Upper lobe of left lung (tissue), 6 donors: ENCODE measurements at regions not wholly inside any gene's neighbourhood (a gene's known extent, or its start where the extent isn't known, plus 50 kb on each side); places are given as distances from the start of the nearest gene placed in this dataset.

ENCODE experiments used
- ATAC-seq, 2 donors: fragments of 200-7000 bp; cut with Tn5 transposase; one replicate each; pipeline ENCODE4 v1.9.1; 2022; ENCODE audit warnings: mild to moderate bottlenecking in 2 of 2, moderate library complexity in 2 of 2; ENCODE audit not compliant: low FRiP score in 2 of 2
- DNase-seq, 2 donors: peaks; one replicate each; pipeline ENCODE4 v3.0.0-alpha.2; 2019 to 2020
- H3K27ac ChIP-seq, 4 donors: fragments of 200-600 bp; sonication (generic); one replicate each; pipeline ENCODE4 v1.5.1; 2016 to 2019
- H3K27me3 ChIP-seq, 4 donors: fragments of 200-600 bp; sonication (generic); one replicate each; pipeline ENCODE4 v1.5.1; 2017 to 2019
- H3K36me3 ChIP-seq, 4 donors: fragments of 200-600 bp; sonication (generic); one replicate each; pipeline ENCODE4 v1.5.1; 2016 to 2019
- H3K4me1 ChIP-seq, 4 donors: fragments of 200-600 bp; sonication (generic); one replicate each; pipeline ENCODE4 v1.5.1; 2018 to 2019
- H3K4me3 ChIP-seq, 4 donors: fragments of 200-600 bp; sonication (generic); one replicate each; pipeline ENCODE4 v1.5.1; 2017 to 2019; ENCODE audit warnings: mild to moderate bottlenecking in 2 of 4, moderate library complexity in 1 of 4
- H3K9me3 ChIP-seq, 4 donors: fragments of 200-600 bp; sonication (generic); one replicate each; pipeline ENCODE4 v1.5.1; 2018 to 2019
- EP300 ChIP-seq, 4 donors: sonication (generic); formaldehyde crosslinking; IDR thresholded peaks; one replicate each; pipeline ENCODE4 v1.5.1; 2017; ENCODE audit warnings: antibody characterized with exemption in 4 of 4, control low read depth in 2 of 4
- POLR2A ChIP-seq, 4 donors: fragments of 450-650 bp; IDR thresholded peaks; one replicate each; pipeline ENCODE4 v1.5.1; 2016 to 2017; ENCODE audit warnings: antibody characterized with exemption in 4 of 4, mild to moderate bottlenecking in 2 of 4
- POLR2AphosphoS5 ChIP-seq, 2 donors: sonication (generic); formaldehyde crosslinking; IDR thresholded peaks; one replicate each; pipeline ENCODE4 v1.5.1; 2017; ENCODE audit warnings: antibody characterized with exemption in 2 of 2
- WGBS, 2 donors: methylation state at CpG; one replicate each; pipeline ENCODE4 v1.1.5; 2017 to 2018; 5-methylcytosine and 5-hydroxymethylcytosine counted together
- TF ChIP-seq, protein P1 (sequence below), 6 experiments: fragments of 450-650 bp in 4 of 6; fragments of 200-600 bp in 2 of 6; sonication (generic) in 2 of 6; IDR thresholded peaks; one replicate each; pipeline ENCODE4 v1.5.1; 2016 to 2019; ENCODE audit warnings: antibody characterized with exemption in 6 of 6
- donor health status: DM: no; HTN: no; CAD: no; lungs with moderate emphysema.
- donor health status: DM: no; HTN: yes; CAD: no; lungs with severe emphysema.

DNA sequence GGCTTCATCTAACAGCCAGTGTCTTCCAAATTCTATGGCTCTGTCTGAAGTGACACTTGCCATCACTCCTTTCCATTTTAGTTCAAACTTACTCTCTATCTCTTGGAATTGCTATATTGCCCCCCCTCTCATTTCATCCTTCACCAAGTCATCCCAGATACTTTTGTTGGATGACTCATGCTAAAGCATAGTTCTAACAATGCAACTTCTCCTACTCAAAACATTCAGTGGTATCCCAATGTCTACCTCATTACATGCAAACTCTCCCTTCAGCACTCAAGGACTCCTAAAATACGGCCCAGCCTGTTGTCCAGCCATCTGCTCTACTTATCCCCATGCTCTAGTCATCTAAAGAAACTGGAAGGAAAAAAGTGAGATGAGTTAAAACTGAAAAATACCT lies 171.6 kb downstream of the RASEF start:
- TF ChIP-seq, protein P1, sequence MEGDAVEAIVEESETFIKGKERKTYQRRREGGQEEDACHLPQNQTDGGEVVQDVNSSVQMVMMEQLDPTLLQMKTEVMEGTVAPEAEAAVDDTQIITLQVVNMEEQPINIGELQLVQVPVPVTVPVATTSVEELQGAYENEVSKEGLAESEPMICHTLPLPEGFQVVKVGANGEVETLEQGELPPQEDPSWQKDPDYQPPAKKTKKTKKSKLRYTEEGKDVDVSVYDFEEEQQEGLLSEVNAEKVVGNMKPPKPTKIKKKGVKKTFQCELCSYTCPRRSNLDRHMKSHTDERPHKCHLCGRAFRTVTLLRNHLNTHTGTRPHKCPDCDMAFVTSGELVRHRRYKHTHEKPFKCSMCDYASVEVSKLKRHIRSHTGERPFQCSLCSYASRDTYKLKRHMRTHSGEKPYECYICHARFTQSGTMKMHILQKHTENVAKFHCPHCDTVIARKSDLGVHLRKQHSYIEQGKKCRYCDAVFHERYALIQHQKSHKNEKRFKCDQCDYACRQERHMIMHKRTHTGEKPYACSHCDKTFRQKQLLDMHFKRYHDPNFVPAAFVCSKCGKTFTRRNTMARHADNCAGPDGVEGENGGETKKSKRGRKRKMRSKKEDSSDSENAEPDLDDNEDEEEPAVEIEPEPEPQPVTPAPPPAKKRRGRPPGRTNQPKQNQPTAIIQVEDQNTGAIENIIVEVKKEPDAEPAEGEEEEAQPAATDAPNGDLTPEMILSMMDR (IDR thresholded peaks at IDR 0.05), result no peak
- no peak for TF ChIP-seq EP300 (IDR thresholded peaks at IDR 0.05)
- ATAC-seq, result no peak

DNA sequence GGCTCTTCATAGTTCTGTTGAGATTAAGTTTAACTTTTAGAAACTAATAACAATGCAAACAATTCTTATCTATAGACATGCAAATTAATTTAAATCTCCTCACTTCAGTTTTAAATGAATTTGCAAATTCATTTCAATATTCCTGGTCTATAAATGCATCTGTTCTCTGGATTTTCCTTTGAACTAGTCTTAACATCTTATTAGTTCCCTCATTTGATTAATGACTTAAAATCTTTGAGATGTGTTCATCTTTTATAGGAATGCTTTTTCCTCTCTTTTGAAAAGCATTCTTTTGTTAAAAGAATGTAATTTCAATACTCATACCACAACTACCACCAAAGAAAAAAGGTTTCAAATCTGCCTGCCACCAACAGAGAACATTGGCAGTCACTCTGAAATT lies 169.4 kb downstream of the RASEF start:
- Histone ChIP-seq H3K27me3 (no peaks in the 10 kb centered on the region), H3K27ac (no peak overlapping the region), H3K4me1 (no peaks in the 10 kb centered on the region), H3K4me3 (no peak overlapping the region), H3K9me3 (no peaks in the 10 kb centered on the region), H3K36me3 (no peaks in the 10 kb centered on the region)
- DNase-seq, result no peak
- no peak for ATAC-seq
- TF ChIP-seq, protein P1 (IDR thresholded peaks at IDR 0.05), result no peak
- TF ChIP-seq POLR2AphosphoS5 (IDR thresholded peaks at IDR 0.05) (no peak), EP300 (IDR thresholded peaks at IDR 0.05) (no peak), POLR2A (IDR thresholded peaks at IDR 0.05) (no peak)

More for the DNA sequence above, 171.6 kb downstream of the RASEF start:
- H3K27ac ChIP-seq, result no peak overlapping the region
- H3K4me3 ChIP-seq, result no peak overlapping the region
- no peaks in the 10 kb centered on the region for H3K36me3 ChIP-seq
- no peaks in the 10 kb centered on the region for H3K9me3 ChIP-seq
- H3K4me1 ChIP-seq, result no peaks in the 10 kb centered on the region
- no peak for DNase-seq
- WGBS, 2 donors, result 79 to 93% methylated on average over 1 of the region's 1 CpG
- H3K27me3 ChIP-seq, result no peaks in the 10 kb centered on the region

DNA sequence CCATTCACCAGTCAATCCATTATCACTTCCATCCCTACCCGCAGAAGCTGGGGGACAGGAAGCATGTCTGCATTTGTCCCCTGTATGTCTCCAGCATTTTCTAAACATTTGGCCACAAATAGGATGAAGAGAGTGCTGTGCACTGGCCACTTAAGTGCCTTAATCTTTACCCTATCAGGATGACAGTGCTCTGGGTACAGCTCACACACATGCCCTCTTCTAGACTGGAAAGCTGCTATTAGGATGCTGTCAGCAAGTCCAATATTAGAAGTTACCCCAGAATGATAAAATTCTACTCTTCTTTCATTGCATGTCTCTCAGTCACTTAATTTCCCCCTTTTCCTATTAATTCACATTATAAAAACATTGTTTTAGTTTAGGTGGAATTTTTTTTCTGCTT lies 168.4 kb downstream of the RASEF start:
- WGBS, 2 donors, result 50 to 54% methylated on average over 1 of the region's 1 CpG
- H3K9me3 ChIP-seq, result no peaks in the 10 kb centered on the region
- DNase-seq (no peak), ATAC-seq (no peak)
- no peak overlapping the region for H3K27ac ChIP-seq
- no peak for TF ChIP-seq EP300 (IDR thresholded peaks at IDR 0.05)
- H3K36me3 ChIP-seq, result no peaks in the 10 kb centered on the region
- no peak overlapping the region for H3K4me3 ChIP-seq
- H3K27me3 ChIP-seq, result no peaks in the 10 kb centered on the region
- no peaks in the 10 kb centered on the region for H3K4me1 ChIP-seq

DNA sequence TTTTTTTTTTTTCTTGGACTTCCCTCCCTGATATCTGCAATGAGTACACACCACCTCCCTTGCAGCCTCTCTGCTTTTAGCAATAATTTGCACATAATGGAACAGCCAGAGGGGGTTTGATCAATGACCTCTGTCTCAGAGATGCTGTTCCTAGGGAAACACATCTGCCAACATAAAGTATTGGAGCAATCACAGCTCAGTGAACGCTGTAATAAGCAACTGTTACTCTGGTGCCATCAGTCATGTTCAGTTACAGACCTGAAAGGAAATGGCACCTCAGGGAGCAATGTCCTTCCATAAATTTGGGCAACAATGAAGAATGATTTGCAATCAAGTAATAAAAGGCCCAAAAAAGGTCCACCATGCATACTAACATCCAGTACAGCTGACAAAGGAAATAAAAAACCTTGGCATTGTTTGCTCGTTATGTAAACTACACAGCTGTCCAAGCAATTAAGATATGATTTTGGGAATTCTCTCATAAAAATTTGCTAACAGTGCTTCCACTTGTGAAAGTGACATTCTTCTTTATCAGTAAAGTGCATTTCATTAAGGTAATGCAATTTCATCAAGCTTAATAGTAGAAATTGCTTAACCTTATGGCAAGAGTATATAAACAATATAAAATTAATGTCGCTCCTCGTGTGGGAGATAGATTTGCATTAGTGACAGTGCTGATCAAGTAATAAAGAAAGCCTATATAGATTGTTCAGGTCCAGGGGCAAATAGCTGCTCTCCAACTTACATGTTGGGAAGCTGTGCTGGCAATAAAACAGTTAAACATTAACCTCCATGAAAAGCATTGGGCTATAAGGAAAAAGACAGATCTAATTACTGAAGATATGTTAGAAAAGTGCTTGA lies 167.8 kb downstream of the RASEF start:
- no peaks in the 10 kb centered on the region for H3K9me3 ChIP-seq
- ATAC-seq (no peak), DNase-seq (no peak)
- H3K27me3 ChIP-seq, result no peaks in the 10 kb centered on the region
- WGBS, 2 donors, result 54 to 70% methylated on average over 4 of the region's 4 CpGs
- no peaks in the 10 kb centered on the region for H3K4me1 ChIP-seq
- H3K36me3 ChIP-seq, result no peaks in the 10 kb centered on the region
- H3K4me3 ChIP-seq, result no peak overlapping the region
- TF ChIP-seq POLR2A (IDR thresholded peaks at IDR 0.05) (no peak), EP300 (IDR thresholded peaks at IDR 0.05) (no peak), POLR2AphosphoS5 (IDR thresholded peaks at IDR 0.05) (no peak)
- TF ChIP-seq, protein P1 (IDR thresholded peaks at IDR 0.05), result no peak
- H3K27ac ChIP-seq, result no peak overlapping the region

DNA sequence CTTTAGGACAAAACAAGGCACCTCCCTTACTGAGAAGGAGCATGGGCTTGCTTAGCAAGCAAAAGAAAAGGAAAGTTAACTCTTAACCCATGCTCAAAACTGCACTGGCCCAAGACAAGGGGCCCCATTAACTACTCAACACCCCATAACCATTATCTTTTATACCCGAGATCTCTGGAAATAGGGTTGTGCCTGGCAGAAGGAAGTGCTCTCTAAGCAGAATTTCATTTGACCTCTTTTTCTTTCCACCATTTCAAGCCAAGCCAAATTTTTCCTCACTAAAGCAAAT lies 167.2 kb downstream of the RASEF start:
- Histone ChIP-seq H3K27ac (no peak overlapping the region), H3K9me3 (no peaks in the 10 kb centered on the region), H3K4me1 (no peaks in the 10 kb centered on the region), H3K4me3 (no peak overlapping the region), H3K36me3 (no peaks in the 10 kb centered on the region), H3K27me3 (no peaks in the 10 kb centered on the region)
- no peak for TF ChIP-seq POLR2A (IDR thresholded peaks at IDR 0.05)
- no peak for TF ChIP-seq POLR2AphosphoS5 (IDR thresholded peaks at IDR 0.05)
- no peak for TF ChIP-seq EP300 (IDR thresholded peaks at IDR 0.05)
- TF ChIP-seq, protein P1 (IDR thresholded peaks at IDR 0.05), result no peak
- no peak for DNase-seq
- ATAC-seq, result no peak
- WGBS, 2 donors, result 76% methylated on average over 1 of the region's 1 CpG
